GM12801 (cell line): ENCODE measurements at regions not wholly inside any gene's neighbourhood (a gene's known extent, or its start where the extent isn't known, plus 50 kb on each side); places are given as distances from the start of the nearest gene placed in this dataset.

Source experiments
- CTCF ChIP-seq: IDR thresholded peaks from one replicate; pipeline ENCODE4 v1.5.1; 2011; ENCODE audit warnings: control low read depth; ENCODE audit not compliant: insufficient read length; ENCODE audit errors: extremely low read depth

- TF ChIP-seq CTCF, result no peak
Observed at GRCh38 chr4:189129044-189129694, 811.5 kb upstream of the FRG1 start.

- no peak for TF ChIP-seq CTCF
Observed at GRCh38 chr4:189131118-189131517, 809.6 kb upstream of the FRG1 start.

- no peak for TF ChIP-seq CTCF
Observed at GRCh38 chr4:189136462-189136861, 804.2 kb upstream of the FRG1 start.

GRCh38 chr4:189143263-189143952 is 797.3 kb upstream of the FRG1 start:
- TF ChIP-seq CTCF, result no peak

GRCh38 chr4:189147005-189147929 is 793.4 kb upstream of the FRG1 start:
- no peak for TF ChIP-seq CTCF

GRCh38 chr4:189162073-189162789 is 778.4 kb upstream of the FRG1 start:
- TF ChIP-seq CTCF, result no peak

- TF ChIP-seq CTCF, result no peak
Observed at GRCh38 chr4:189162888-189163287, 777.8 kb upstream of the FRG1 start.
